ENCODE measurements at regions not wholly inside any gene's neighbourhood (a gene's known extent, or its start where the extent isn't known, plus 50 kb on each side); places are given as distances from the start of the nearest gene placed in this dataset.
A peak's percentile ranks its signal among the peaks of the same experiment; 100 is the strongest.

DNA sequence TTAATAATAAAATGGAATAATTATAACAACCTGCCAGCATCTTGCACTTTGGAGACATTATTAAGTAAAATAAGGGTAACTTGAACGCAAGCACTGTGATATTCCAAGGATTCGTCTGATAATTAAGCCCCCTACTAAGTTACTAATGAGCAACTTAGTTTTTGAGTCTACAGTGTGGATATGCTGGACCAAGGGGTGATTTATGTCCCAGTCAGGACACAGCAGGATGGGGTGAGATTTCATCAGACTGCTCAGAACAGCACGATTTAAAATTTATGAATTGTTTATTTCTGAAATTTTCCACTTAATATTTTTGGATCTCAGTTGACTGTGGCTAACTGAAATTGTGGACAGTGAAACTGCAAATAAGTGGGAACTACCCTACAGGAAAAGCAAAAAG lies 182.8 kb upstream of the PHF14 start:
- Mint-ChIP-seq H3K36me3 (ENCODE audit: insufficient read depth in 1 of 3, low read depth in 3 of 3) (no peaks in the 10 kb centered on the region), H3K4me1 (no peaks in the 10 kb centered on the region), H3K27ac (no peak overlapping the region), H3K9me3 (peaks cover 0 to 2% of the 10 kb centered on the region in 2 experiments; a peak in 3 of 5 replicates), H3K27me3 (ENCODE audit: low read depth) (no peaks in the 10 kb centered on the region), H3K4me3 (no peak overlapping the region)
- no peak overlapping the region for H2BK5ac ChIP-seq (ENCODE audit: insufficient read length, low read length)
- H4K5ac ChIP-seq (ENCODE audit: insufficient read length, low read depth, low read length) = no peak overlapping the region
- H4K20me1 ChIP-seq (ENCODE audit: control insufficient read depth, insufficient read depth, insufficient read length) = no peaks in the 10 kb centered on the region
- H3K27me3 ChIP-seq (ENCODE audit: insufficient read depth, low read length) = no peaks in the 10 kb centered on the region
- no peak overlapping the region for H4K91ac ChIP-seq (ENCODE audit: insufficient read length, low read depth, low read length)
- H4K8ac ChIP-seq (replicated peaks; ENCODE audit: insufficient read length, low read depth, low read length) = no peak overlapping the region
- no peaks in the 10 kb centered on the region for H3K79me1 ChIP-seq (ENCODE audit: insufficient read depth, low read depth, low read length, poor library complexity, severe bottlenecking)
- H2AFZ ChIP-seq (ENCODE audit: low read length) = no peak overlapping the region
- no peak overlapping the region for H3K14ac ChIP-seq (ENCODE audit: insufficient read depth, low read length)
- no peaks in the 10 kb centered on the region for H3K23me2 ChIP-seq (ENCODE audit: insufficient read length, low read depth, low read length, poor library complexity, severe bottlenecking)
- no peak overlapping the region for H2BK120ac ChIP-seq (ENCODE audit: low read depth, low read length, poor library complexity, severe bottlenecking)
- H2BK20ac ChIP-seq (ENCODE audit: low read depth, low read length, poor library complexity, severe bottlenecking) = no peak overlapping the region
- DNase-seq = no peak
- no peak overlapping the region for H3K23ac ChIP-seq (ENCODE audit: insufficient read length, low read depth, low read length)
- H3K27ac ChIP-seq (ENCODE audit: insufficient read length, low read depth, low read length) = no peak overlapping the region
- H3T11ph ChIP-seq (ENCODE audit: low read length) = peak overlapping the region; percentile 67
- peaks cover 2% of the 10 kb centered on the region for H3K9me3 ChIP-seq (ENCODE audit: control insufficient read depth, low read depth, low read length)
- H3K79me2 ChIP-seq (ENCODE audit: insufficient read depth, low read length) = no peaks in the 10 kb centered on the region
- no peak overlapping the region for H2BK15ac ChIP-seq (ENCODE audit: low read depth, low read length)
- no CpG with 5 or more reads among the region's 3 CpGs for WGBS (ENCODE audit: extremely low coverage, insufficient read length, low lambda C conversion rate)
- H3K9ac ChIP-seq (ENCODE audit: extremely low read depth, insufficient read length, low read length) = no peak overlapping the region
- H3K4ac ChIP-seq (ENCODE audit: low read depth, low read length) = no peak overlapping the region
- no peaks in the 10 kb centered on the region for H3K4me1 ChIP-seq (ENCODE audit: insufficient read depth, low read length)
- no peak overlapping the region for H2BK12ac ChIP-seq (ENCODE audit: insufficient read length, low read depth, low read length)
- H3K18ac ChIP-seq (ENCODE audit: insufficient read length, low read depth, low read length) = no peak overlapping the region
- H3K56ac ChIP-seq (ENCODE audit: insufficient read length, low read depth, low read length) = no peak overlapping the region
- TF ChIP-seq, protein P1, sequence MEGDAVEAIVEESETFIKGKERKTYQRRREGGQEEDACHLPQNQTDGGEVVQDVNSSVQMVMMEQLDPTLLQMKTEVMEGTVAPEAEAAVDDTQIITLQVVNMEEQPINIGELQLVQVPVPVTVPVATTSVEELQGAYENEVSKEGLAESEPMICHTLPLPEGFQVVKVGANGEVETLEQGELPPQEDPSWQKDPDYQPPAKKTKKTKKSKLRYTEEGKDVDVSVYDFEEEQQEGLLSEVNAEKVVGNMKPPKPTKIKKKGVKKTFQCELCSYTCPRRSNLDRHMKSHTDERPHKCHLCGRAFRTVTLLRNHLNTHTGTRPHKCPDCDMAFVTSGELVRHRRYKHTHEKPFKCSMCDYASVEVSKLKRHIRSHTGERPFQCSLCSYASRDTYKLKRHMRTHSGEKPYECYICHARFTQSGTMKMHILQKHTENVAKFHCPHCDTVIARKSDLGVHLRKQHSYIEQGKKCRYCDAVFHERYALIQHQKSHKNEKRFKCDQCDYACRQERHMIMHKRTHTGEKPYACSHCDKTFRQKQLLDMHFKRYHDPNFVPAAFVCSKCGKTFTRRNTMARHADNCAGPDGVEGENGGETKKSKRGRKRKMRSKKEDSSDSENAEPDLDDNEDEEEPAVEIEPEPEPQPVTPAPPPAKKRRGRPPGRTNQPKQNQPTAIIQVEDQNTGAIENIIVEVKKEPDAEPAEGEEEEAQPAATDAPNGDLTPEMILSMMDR (conservative IDR thresholded peaks at IDR 0.05) = no peak
- H3K4me2 ChIP-seq (ENCODE audit: insufficient read depth, insufficient read length, low read length) = no peak overlapping the region
- no peak overlapping the region for H2AK5ac ChIP-seq (ENCODE audit: insufficient read length, low read length)

Measured in H9 (cell line).